Liver (tissue), 3 donors: ENCODE measurements at regions not wholly inside any gene's neighbourhood (a gene's known extent, or its start where the extent isn't known, plus 50 kb on each side); places are given as distances from the start of the nearest gene placed in this dataset.

Experiments used
- GABPA ChIP-seq, 2 donors: IDR thresholded peaks in 1 of 2; conservative IDR thresholded peaks in 1 of 2; 2 replicates each; pipeline ENCODE4 v1.6.1; 2016; ENCODE audit warnings: antibody characterized with exemption in 2 of 2, mild to moderate bottlenecking in 1 of 2, moderate library complexity in 1 of 2
- JUND ChIP-seq, 2 donors: IDR thresholded peaks; 2 replicates each; pipeline ENCODE4 v1.6.1; 2016; ENCODE audit warnings: antibody characterized with exemption in 2 of 2
- SP1 ChIP-seq: IDR thresholded peaks from 2 replicates; pipeline ENCODE4 v1.6.1; 2018; ENCODE audit warnings: antibody characterized with exemption, mild to moderate bottlenecking
- TF ChIP-seq, protein P1 (sequence below): fragments of 150-350 bp; IDR thresholded peaks from 2 replicates; pipeline ENCODE4 v1.5.1; 2017; ENCODE audit warnings: improper control_type of control experiment, low read depth, low read length; ENCODE audit not compliant: missing input control
- TF ChIP-seq, protein P2 (sequence below): IDR thresholded peaks from 2 replicates; pipeline ENCODE4 v1.6.1; 2016; ENCODE audit warnings: antibody characterized with exemption, mild to moderate bottlenecking
- TF ChIP-seq, protein P3 (sequence below): IDR thresholded peaks from 2 replicates; pipeline ENCODE4 v1.6.1; 2016; ENCODE audit warnings: antibody characterized with exemption
- TF ChIP-seq, protein P4 (sequence below): IDR thresholded peaks from 2 replicates; pipeline ENCODE4 v1.6.1; 2016; ENCODE audit warnings: antibody characterized with exemption
- donor health status: healthy.
- donor health status: healthy.

DNA sequence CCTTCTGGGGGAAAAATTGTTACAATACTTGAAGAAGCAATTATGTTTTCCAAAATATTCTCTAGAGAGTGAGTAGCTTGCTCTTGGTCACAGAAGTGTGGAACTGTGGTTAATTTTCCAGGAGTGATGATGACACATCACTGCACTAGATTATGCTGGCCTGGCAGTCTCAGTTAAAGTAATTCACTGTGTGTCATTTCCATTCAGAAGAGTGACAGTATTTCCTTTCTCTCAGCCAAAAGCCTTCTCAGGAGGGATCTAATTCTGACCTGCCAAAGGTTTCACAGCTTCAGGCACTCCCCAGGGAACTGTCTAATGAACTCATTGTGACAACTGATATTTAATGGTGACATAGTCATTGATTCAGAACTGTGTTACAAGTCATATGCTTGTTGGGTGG lies 517.5 kb downstream of the TBC1D32 start:
- TF ChIP-seq, protein P1, sequence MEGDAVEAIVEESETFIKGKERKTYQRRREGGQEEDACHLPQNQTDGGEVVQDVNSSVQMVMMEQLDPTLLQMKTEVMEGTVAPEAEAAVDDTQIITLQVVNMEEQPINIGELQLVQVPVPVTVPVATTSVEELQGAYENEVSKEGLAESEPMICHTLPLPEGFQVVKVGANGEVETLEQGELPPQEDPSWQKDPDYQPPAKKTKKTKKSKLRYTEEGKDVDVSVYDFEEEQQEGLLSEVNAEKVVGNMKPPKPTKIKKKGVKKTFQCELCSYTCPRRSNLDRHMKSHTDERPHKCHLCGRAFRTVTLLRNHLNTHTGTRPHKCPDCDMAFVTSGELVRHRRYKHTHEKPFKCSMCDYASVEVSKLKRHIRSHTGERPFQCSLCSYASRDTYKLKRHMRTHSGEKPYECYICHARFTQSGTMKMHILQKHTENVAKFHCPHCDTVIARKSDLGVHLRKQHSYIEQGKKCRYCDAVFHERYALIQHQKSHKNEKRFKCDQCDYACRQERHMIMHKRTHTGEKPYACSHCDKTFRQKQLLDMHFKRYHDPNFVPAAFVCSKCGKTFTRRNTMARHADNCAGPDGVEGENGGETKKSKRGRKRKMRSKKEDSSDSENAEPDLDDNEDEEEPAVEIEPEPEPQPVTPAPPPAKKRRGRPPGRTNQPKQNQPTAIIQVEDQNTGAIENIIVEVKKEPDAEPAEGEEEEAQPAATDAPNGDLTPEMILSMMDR, result no peak
- TF ChIP-seq, protein P2, sequence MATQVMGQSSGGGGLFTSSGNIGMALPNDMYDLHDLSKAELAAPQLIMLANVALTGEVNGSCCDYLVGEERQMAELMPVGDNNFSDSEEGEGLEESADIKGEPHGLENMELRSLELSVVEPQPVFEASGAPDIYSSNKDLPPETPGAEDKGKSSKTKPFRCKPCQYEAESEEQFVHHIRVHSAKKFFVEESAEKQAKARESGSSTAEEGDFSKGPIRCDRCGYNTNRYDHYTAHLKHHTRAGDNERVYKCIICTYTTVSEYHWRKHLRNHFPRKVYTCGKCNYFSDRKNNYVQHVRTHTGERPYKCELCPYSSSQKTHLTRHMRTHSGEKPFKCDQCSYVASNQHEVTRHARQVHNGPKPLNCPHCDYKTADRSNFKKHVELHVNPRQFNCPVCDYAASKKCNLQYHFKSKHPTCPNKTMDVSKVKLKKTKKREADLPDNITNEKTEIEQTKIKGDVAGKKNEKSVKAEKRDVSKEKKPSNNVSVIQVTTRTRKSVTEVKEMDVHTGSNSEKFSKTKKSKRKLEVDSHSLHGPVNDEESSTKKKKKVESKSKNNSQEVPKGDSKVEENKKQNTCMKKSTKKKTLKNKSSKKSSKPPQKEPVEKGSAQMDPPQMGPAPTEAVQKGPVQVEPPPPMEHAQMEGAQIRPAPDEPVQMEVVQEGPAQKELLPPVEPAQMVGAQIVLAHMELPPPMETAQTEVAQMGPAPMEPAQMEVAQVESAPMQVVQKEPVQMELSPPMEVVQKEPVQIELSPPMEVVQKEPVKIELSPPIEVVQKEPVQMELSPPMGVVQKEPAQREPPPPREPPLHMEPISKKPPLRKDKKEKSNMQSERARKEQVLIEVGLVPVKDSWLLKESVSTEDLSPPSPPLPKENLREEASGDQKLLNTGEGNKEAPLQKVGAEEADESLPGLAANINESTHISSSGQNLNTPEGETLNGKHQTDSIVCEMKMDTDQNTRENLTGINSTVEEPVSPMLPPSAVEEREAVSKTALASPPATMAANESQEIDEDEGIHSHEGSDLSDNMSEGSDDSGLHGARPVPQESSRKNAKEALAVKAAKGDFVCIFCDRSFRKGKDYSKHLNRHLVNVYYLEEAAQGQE, result no peak
- TF ChIP-seq, protein P3, sequence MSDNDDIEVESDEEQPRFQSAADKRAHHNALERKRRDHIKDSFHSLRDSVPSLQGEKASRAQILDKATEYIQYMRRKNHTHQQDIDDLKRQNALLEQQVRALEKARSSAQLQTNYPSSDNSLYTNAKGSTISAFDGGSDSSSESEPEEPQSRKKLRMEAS, result no peak
- TF ChIP-seq GABPA (IDR thresholded peaks at IDR 0.05 in 1 of 2, conservative IDR thresholded peaks at IDR 0.05 in 1 of 2) (no peak), JUND (IDR thresholded peaks at IDR 0.05) (no peak), SP1 (no peak)
- TF ChIP-seq, protein P4, sequence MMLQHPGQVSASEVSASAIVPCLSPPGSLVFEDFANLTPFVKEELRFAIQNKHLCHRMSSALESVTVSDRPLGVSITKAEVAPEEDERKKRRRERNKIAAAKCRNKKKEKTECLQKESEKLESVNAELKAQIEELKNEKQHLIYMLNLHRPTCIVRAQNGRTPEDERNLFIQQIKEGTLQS, result no peak
